GM12864 (cell line): ENCODE measurements at regions not wholly inside any gene's neighbourhood (a gene's known extent, or its start where the extent isn't known, plus 50 kb on each side); places are given as distances from the start of the nearest gene placed in this dataset.
"Not testable (repeated sequence)": the region's sequence is repeated elsewhere in the genome, so short reads cannot be mapped to it uniquely, and the experiment has no call there.

ENCODE experiments used
- DNase-seq: peaks from one replicate; pipeline ENCODE4 v3.0.0-alpha.2; 2011; ENCODE audit warnings: low read depth
- H3K4me3 ChIP-seq: 2 replicates; pipeline ENCODE4 v1.5.1; 2011; ENCODE audit warnings: mild to moderate bottlenecking, low read depth, low read length, control low read depth
- CTCF ChIP-seq: IDR thresholded peaks from 2 replicates; pipeline ENCODE4 v1.5.1; 2011; ENCODE audit warnings: low read depth, mild to moderate bottlenecking, moderate library complexity, low read length, control low read depth, inconsistent platforms; ENCODE audit errors: missing control alignments

GRCh38 chr12:3380200-3381043 is 110.6 kb upstream of the PRMT8 start:
- TF ChIP-seq CTCF = no peak
- no peak overlapping the region for H3K4me3 ChIP-seq
- no peak for DNase-seq

GRCh38 chr12:3381059-3382047 is 109.7 kb upstream of the PRMT8 start:
- no peak for TF ChIP-seq CTCF
- no peak for DNase-seq
- no peak overlapping the region for H3K4me3 ChIP-seq

GRCh38 chr12:3389986-3390385 is 101.0 kb upstream of the PRMT8 start:
- H3K4me3 ChIP-seq = no peak overlapping the region
- DNase-seq = no peak
- TF ChIP-seq CTCF = no peak

- not testable (repeated sequence) for DNase-seq, H3K4me3 ChIP-seq
Observed at GRCh38 chr12:3397596-3397995, 93.4 kb upstream of the PRMT8 start.

- no peak for DNase-seq
- H3K4me3 ChIP-seq = no peak overlapping the region
- TF ChIP-seq CTCF = no peak
Observed at GRCh38 chr12:3398196-3398789, 92.7 kb upstream of the PRMT8 start.

GRCh38 chr12:3405821-3406220 is 85.2 kb upstream of the PRMT8 start:
- no peak overlapping the region for H3K4me3 ChIP-seq
- TF ChIP-seq CTCF = no peak
- no peak for DNase-seq

GRCh38 chr12:3407723-3408122 is 83.3 kb upstream of the PRMT8 start:
- TF ChIP-seq CTCF = no peak
- DNase-seq = no peak
- no peak overlapping the region for H3K4me3 ChIP-seq
